Natural killer cell (primary cell): ENCODE measurements at regions not wholly inside any gene's neighbourhood (a gene's known extent, or its start where the extent isn't known, plus 50 kb on each side); places are given as distances from the start of the nearest gene placed in this dataset.

Experiments
- ATAC-seq, 3 donors: fragments of 150-1000 bp in 2 of 3; fragments of 200-7000 bp in 1 of 3; cut with Tn5 transposase; 1 replicate in 1 of 3; 2 replicates in 2 of 3; pipeline ENCODE4 v1.10.0; 2021; ENCODE audit warnings: mild to moderate bottlenecking in 2 of 3, moderate library complexity in 2 of 3
- DNase-seq, 2 donors: peaks; one replicate each; pipeline versions ENCODE4 v3.0.0 to v3.0.0-alpha.2; 2013 to 2021; ENCODE audit warnings: mixed read lengths in 1 of 2
- H3K27ac ChIP-seq: one replicate; pipeline ENCODE4 v1.5.1; 2013; ENCODE audit warnings: mild to moderate bottlenecking, low read length
- H3K27me3 ChIP-seq: one replicate; pipeline ENCODE4 v1.6.1; 2013; ENCODE audit warnings: low read length; ENCODE audit not compliant: control insufficient read depth, insufficient read depth
- H3K36me3 ChIP-seq: one replicate; pipeline ENCODE4 v1.6.1; 2013; ENCODE audit warnings: low read length; ENCODE audit not compliant: control insufficient read depth, insufficient read depth
- H3K4me1 ChIP-seq: one replicate; pipeline ENCODE4 v1.6.1; 2013; ENCODE audit warnings: low read length; ENCODE audit not compliant: control insufficient read depth, insufficient read depth
- H3K4me3 ChIP-seq: one replicate; pipeline ENCODE4 v1.5.1; 2013; ENCODE audit warnings: low read length
- H3K9me3 ChIP-seq: one replicate; pipeline ENCODE4 v1.6.1; 2013; ENCODE audit warnings: low read length; ENCODE audit not compliant: control insufficient read depth, insufficient read depth
- H3K27ac Mint-ChIP-seq, 2 donors: one replicate each; pipeline ENCODE4 v1.8.0; 2022; ENCODE audit warnings: mild to moderate bottlenecking in 2 of 2, mixed read lengths in 2 of 2, moderate library complexity in 1 of 2
- H3K27me3 Mint-ChIP-seq, 2 donors: one replicate each; pipeline ENCODE4 v1.8.0; 2022; ENCODE audit warnings: low read depth in 2 of 2, mixed read lengths in 2 of 2
- H3K36me3 Mint-ChIP-seq: one replicate; pipeline ENCODE4 v1.8.0; 2022; ENCODE audit warnings: mixed read lengths
- H3K4me1 Mint-ChIP-seq, 2 donors: one replicate each; pipeline ENCODE4 v1.8.0; 2022; ENCODE audit warnings: mixed read lengths in 2 of 2
- H3K4me3 Mint-ChIP-seq: one replicate; pipeline ENCODE4 v1.8.0; 2022; ENCODE audit warnings: mild to moderate bottlenecking, moderate library complexity, mixed read lengths
- H3K9me3 Mint-ChIP-seq, 2 donors: one replicate each; pipeline ENCODE4 v1.8.0; 2022; ENCODE audit warnings: mixed read lengths in 2 of 2
- CTCF ChIP-seq: fragments of 200-600 bp; IDR thresholded peaks from one replicate; pipeline ENCODE4 v1.8.0; 2022; ENCODE audit warnings: antibody characterized with exemption
- WGBS: methylation state at CpG from one replicate; pipeline ENCODE4 v1.1.7; 2013; ENCODE audit warnings: missing lambda C conversion rate; ENCODE audit not compliant: insufficient coverage; 5-methylcytosine and 5-hydroxymethylcytosine counted together
- intact Hi-C: fragments of 100-400 bp; cut with micrococcal nuclease; formaldehyde crosslinking; loops from one replicate; pipeline ENCODE4 v1.14.2; 2022

DNA sequence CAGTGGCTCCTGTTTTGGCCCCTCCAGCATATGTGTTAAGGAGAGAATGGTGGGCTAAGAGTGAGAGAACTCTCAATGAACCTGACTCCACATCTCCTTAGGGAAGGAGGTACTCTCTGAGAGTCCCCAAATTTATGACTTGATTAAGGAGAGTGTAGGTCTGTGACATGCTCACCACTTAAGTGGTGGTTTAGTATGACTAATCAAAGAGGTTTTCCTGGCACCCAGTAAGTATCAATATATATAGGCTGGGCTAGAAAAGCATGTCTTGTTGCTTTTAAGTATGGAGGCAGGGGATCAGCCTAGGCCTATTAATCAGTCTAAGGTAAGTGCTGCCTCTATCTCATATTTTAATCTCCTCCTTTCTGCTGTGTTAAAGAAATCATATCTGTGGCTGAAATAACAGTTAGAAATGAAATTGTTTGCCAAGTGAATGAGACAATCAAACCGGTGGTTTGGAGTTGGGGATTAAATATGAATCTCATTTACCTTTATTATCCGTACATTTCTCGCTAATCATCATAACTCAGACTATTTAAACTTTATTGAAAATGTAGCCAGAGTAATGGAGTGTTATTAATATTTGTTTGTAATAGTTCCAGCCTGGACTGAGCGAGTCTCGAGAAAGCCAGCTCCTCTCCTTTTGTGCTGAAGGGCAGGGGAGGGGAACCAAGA lies 107.7 kb upstream of the MEIS1 start:
- Histone ChIP-seq H3K27ac (no peak overlapping the region), H3K4me3 (no peak overlapping the region), H3K36me3 (no peaks in the 10 kb centered on the region), H3K27me3 (no peaks in the 10 kb centered on the region), H3K4me1 (no peaks in the 10 kb centered on the region), H3K9me3 (no peaks in the 10 kb centered on the region)
- Mint-ChIP-seq H3K9me3 (peaks cover 0 to 2% of the 10 kb centered on the region in 2 donors), H3K36me3 (no peaks in the 10 kb centered on the region), H3K4me1 (no peaks in the 10 kb centered on the region), H3K27ac (no peak overlapping the region), H3K27me3 (peaks cover 0 to 2% of the 10 kb centered on the region in 2 donors), H3K4me3 (no peak overlapping the region)
- DNase-seq (no peak), ATAC-seq (no peak)
- 95% methylated on average over 2 of the region's 5 CpGs for WGBS
- TF ChIP-seq CTCF, result no peak
- intact Hi-C loops, result no loop called here

DNA sequence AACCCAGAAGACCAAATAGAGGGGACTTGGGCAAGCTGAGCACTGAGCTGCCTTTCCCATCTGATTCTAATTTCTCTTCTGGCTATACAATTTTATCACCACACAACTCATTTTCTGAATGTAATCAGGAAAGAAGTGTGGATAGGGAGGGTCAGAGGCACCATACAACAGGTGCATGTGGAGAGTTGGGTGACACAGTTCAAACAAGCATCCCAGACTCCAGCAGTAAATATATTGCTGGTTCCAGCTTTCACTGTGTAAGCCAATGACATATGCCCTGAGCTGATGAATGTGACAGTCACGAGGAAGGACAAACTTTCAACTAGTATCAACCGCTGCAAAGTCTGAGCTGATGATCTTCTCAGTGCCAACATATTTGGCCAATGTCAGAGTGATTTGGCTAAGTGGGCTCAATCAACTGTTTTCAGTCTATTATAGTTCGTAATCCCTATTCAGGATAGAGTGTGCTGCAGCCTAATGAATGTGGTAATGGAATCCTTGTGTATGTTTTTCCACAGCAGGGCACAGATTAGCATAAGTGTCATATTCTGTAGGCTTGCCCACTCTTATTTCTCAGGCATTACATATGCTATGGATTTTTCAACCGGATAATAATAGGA lies 109.9 kb upstream of the MEIS1 start:
- no peak overlapping the region for H3K4me3 Mint-ChIP-seq

DNA sequence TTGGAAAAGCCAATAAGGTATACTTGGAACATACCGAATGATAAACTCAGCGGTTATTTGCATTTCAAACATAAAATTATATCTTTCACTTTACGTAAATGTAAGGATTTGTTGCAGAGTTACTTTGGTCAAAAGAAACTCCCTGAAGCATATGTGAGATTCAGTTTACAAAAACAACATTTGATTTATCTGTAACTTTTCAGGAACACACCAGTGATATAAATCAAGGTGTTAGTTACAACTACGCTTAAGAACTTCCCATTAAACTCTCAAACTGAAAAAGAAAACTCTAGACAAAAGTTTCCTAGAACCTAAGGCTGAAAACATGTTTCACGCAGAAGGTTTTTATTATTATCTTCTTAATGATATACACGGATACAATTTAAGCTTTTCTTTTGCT lies 110.6 kb upstream of the MEIS1 start:
- Histone ChIP-seq H3K9me3 (no peaks in the 10 kb centered on the region), H3K27me3 (no peaks in the 10 kb centered on the region), H3K36me3 (no peaks in the 10 kb centered on the region), H3K4me3 (no peak overlapping the region), H3K4me1 (no peaks in the 10 kb centered on the region), H3K27ac (no peak overlapping the region)
- Mint-ChIP-seq H3K27ac (no peak overlapping the region), H3K9me3 (no peaks in the 10 kb centered on the region), H3K36me3 (no peaks in the 10 kb centered on the region), H3K27me3 (peaks cover 0 to 2% of the 10 kb centered on the region in 2 donors), H3K4me1 (no peaks in the 10 kb centered on the region), H3K4me3 (no peak overlapping the region)
- ATAC-seq, result no peak
- TF ChIP-seq CTCF, result no peak
- 83% methylated on average over 5 of the region's 6 CpGs for WGBS
- no peak for DNase-seq
- intact Hi-C loops, result no loop called here

More for the DNA sequence above, 109.9 kb upstream of the MEIS1 start:
- Mint-ChIP-seq H3K4me1 (no peaks in the 10 kb centered on the region), H3K27me3 (peaks cover 0 to 2% of the 10 kb centered on the region in 2 donors), H3K36me3 (no peaks in the 10 kb centered on the region), H3K9me3 (no peaks in the 10 kb centered on the region), H3K27ac (no peak overlapping the region)
- intact Hi-C loops, result no loop called here
- WGBS, result 88% methylated on average over 3 of the region's 4 CpGs
- H3K4me3 ChIP-seq, result no peak overlapping the region
- DNase-seq (no peak), ATAC-seq (no peak)
- no peak overlapping the region for H3K27ac ChIP-seq
- H3K36me3 ChIP-seq, result no peaks in the 10 kb centered on the region
- H3K27me3 ChIP-seq, result no peaks in the 10 kb centered on the region
- H3K4me1 ChIP-seq, result no peaks in the 10 kb centered on the region
- TF ChIP-seq CTCF, result no peak
- H3K9me3 ChIP-seq, result no peaks in the 10 kb centered on the region

DNA sequence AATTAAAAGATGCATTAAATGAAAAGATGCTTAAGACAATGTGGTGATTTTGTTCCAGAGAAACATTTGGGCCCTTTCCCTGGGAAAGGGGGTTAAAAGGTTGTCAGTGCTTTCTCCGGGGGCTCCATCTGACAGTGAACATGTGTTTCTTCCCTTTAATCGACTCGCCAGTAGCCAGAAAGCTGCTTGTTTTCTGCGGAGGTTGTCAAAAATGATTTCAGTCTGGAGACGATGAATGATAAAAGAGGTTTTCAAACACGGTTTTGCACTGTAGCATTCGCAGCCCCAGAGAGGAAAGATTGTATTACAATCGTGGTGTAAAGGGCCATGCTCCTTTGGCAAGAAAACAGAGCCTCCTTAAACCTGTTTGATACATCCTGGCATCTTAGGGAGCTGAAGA lies 111.5 kb upstream of the MEIS1 start:
- Mint-ChIP-seq H3K4me1 (no peaks in the 10 kb centered on the region), H3K36me3 (no peaks in the 10 kb centered on the region), H3K27ac (no peak overlapping the region), H3K27me3 (no peaks in the 10 kb centered on the region), H3K9me3 (no peaks in the 10 kb centered on the region), H3K4me3 (no peak overlapping the region)
- no peaks in the 10 kb centered on the region for H3K4me1 ChIP-seq
- ATAC-seq, result no peak
- H3K27me3 ChIP-seq, result no peaks in the 10 kb centered on the region
- H3K9me3 ChIP-seq, result no peaks in the 10 kb centered on the region
- intact Hi-C loops, result no loop called here
- no peak overlapping the region for H3K4me3 ChIP-seq
- DNase-seq, result no peak
- TF ChIP-seq CTCF, result no peak
- no peak overlapping the region for H3K27ac ChIP-seq
- no peaks in the 10 kb centered on the region for H3K36me3 ChIP-seq
- WGBS, result 75% methylated on average over 8 of the region's 8 CpGs
